ENCODE measurements at regions not wholly inside any gene's neighbourhood (a gene's known extent, or its start where the extent isn't known, plus 50 kb on each side); places are given as distances from the start of the nearest gene placed in this dataset.

GRCh38 chr10:120658943-120659885 lies 191.9 kb upstream of the WDR11 start:
- Histone ChIP-seq H3K4me1 (replicated peaks) (no peaks in the 10 kb centered on the region), H3K36me3 (no peaks in the 10 kb centered on the region), H3K27me3 (replicated peaks; ENCODE audit: insufficient read depth) (no peaks in the 10 kb centered on the region), H3K9me3 (no peaks in the 10 kb centered on the region), H3K27ac (no peak overlapping the region), H3K4me3 (no peak overlapping the region)
- DNase-seq (ENCODE audit: low spot score), result no peak
- WGBS, result 63% methylated on average over 4 of the region's 4 CpGs
- no peak for TF ChIP-seq POLR2AphosphoS5 (IDR thresholded peaks at IDR 0.05)
- no peak for TF ChIP-seq POLR2A (IDR thresholded peaks at IDR 0.05)
- intact Hi-C loops (cut with DNase I), result no loop called here

DNA sequence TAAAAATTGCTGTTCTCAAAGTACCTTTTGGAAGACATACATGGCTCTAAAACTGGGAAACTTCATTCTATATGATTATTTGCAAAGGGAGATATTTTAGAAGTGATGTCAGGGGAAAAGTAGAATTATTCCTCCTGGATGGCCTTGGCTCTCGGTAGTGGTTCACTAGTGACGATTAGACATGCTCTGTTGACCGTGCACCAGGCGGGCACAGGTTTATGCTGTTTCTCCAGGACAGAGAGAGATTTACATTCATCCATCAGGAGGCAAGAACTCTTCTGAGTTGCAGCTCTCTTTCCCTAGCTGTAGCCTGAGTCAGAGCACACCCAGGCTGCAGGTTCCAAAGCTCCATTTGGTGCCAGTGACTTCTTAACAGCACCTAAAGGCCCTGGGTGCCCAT lies 184.9 kb upstream of the WDR11 start:
- Histone ChIP-seq H3K27me3 (replicated peaks; ENCODE audit: insufficient read depth) (no peaks in the 10 kb centered on the region), H3K9me3 (no peaks in the 10 kb centered on the region), H3K27ac (no peak overlapping the region), H3K4me1 (replicated peaks) (no peaks in the 10 kb centered on the region), H3K36me3 (no peaks in the 10 kb centered on the region), H3K4me3 (no peak overlapping the region)
- WGBS, result 74% methylated on average over 4 of the region's 4 CpGs
- intact Hi-C loops (cut with DNase I), result no loop called here
- DNase-seq (ENCODE audit: low spot score), result no peak
- no peak for TF ChIP-seq POLR2AphosphoS5 (IDR thresholded peaks at IDR 0.05)
- TF ChIP-seq POLR2A (IDR thresholded peaks at IDR 0.05), result no peak
- TF ChIP-seq, protein P1, sequence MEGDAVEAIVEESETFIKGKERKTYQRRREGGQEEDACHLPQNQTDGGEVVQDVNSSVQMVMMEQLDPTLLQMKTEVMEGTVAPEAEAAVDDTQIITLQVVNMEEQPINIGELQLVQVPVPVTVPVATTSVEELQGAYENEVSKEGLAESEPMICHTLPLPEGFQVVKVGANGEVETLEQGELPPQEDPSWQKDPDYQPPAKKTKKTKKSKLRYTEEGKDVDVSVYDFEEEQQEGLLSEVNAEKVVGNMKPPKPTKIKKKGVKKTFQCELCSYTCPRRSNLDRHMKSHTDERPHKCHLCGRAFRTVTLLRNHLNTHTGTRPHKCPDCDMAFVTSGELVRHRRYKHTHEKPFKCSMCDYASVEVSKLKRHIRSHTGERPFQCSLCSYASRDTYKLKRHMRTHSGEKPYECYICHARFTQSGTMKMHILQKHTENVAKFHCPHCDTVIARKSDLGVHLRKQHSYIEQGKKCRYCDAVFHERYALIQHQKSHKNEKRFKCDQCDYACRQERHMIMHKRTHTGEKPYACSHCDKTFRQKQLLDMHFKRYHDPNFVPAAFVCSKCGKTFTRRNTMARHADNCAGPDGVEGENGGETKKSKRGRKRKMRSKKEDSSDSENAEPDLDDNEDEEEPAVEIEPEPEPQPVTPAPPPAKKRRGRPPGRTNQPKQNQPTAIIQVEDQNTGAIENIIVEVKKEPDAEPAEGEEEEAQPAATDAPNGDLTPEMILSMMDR (IDR thresholded peaks at IDR 0.05), result no peak

- WGBS, result 50% methylated on average over 4 of the region's 4 CpGs
- TF ChIP-seq POLR2AphosphoS5 (IDR thresholded peaks at IDR 0.05) (no peak), POLR2A (IDR thresholded peaks at IDR 0.05) (no peak)
- TF ChIP-seq, protein P1 (IDR thresholded peaks at IDR 0.05), result no peak
Measured at GRCh38 chr10:120667276-120667675, 183.9 kb upstream of the WDR11 start.

DNA sequence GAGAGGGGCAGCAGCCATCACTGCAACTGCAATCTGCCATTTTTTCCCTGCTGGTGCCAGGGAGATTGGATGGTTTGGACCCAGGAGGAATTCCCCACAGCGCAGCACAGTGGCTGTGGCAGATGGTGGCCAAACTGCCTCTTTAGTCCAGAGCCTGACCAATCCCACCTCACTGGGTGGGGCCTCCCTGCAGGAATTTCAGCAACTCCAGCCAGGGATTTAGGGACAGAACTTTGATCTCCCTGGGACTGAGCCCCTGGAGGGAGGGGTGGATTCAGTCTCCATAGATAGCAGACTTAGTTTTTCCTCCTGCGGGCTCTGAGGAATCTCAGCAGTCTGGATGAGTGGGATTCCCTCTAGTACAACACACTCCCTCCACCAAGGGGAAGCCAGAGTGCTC lies 179.7 kb upstream of the WDR11 start:
- TF ChIP-seq POLR2A (IDR thresholded peaks at IDR 0.05) (no peak), POLR2AphosphoS5 (IDR thresholded peaks at IDR 0.05) (no peak)
- TF ChIP-seq, protein P1 (IDR thresholded peaks at IDR 0.05), result no peak
- Histone ChIP-seq H3K4me3 (no peak overlapping the region), H3K4me1 (replicated peaks) (no peaks in the 10 kb centered on the region), H3K36me3 (no peaks in the 10 kb centered on the region), H3K9me3 (no peaks in the 10 kb centered on the region), H3K27ac (no peak overlapping the region), H3K27me3 (replicated peaks; ENCODE audit: insufficient read depth) (no peaks in the 10 kb centered on the region)
- no peak for DNase-seq (ENCODE audit: low spot score)
- intact Hi-C loops (cut with DNase I), result no loop called here
- 88% methylated on average over 2 of the region's 2 CpGs for WGBS

More at GRCh38 chr10:120667276-120667675, 183.9 kb upstream of the WDR11 start:
- no peak for DNase-seq (ENCODE audit: low spot score)
- Histone ChIP-seq H3K9me3 (no peaks in the 10 kb centered on the region), H3K27me3 (replicated peaks; ENCODE audit: insufficient read depth) (no peaks in the 10 kb centered on the region), H3K4me1 (replicated peaks) (no peaks in the 10 kb centered on the region), H3K36me3 (no peaks in the 10 kb centered on the region), H3K4me3 (no peak overlapping the region), H3K27ac (no peak overlapping the region)
- intact Hi-C loops (cut with DNase I), result no loop called here

DNA sequence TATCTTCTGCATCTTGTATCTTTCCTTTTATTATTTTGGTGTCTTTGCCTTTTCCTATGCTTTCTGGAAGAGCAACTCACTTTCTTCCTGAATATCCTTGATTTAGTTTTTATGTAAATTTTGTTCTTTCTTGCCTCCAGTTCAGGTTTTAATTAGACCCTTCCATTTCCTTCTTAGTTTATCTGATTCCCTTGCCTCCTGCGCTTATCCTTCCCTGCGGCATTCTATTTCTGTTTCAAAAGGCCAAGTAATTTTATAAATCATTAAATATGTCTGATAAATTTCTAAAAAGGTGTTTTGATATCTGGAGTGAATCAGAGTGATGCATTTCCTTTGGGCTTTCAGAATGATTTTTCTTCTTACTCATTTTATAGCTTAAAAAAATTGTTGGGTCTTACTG lies 167.7 kb upstream of the WDR11 start:
- Histone ChIP-seq H3K36me3 (no peaks in the 10 kb centered on the region), H3K27me3 (replicated peaks; ENCODE audit: insufficient read depth) (no peaks in the 10 kb centered on the region), H3K9me3 (no peaks in the 10 kb centered on the region), H3K27ac (no peak overlapping the region), H3K4me1 (replicated peaks) (no peaks in the 10 kb centered on the region), H3K4me3 (no peak overlapping the region)
- no peak for DNase-seq (ENCODE audit: low spot score)
- TF ChIP-seq POLR2A (IDR thresholded peaks at IDR 0.05) (no peak), POLR2AphosphoS5 (IDR thresholded peaks at IDR 0.05) (no peak)
- intact Hi-C loops (cut with DNase I), result no loop called here
- 98% methylated on average over 2 of the region's 2 CpGs for WGBS

DNA sequence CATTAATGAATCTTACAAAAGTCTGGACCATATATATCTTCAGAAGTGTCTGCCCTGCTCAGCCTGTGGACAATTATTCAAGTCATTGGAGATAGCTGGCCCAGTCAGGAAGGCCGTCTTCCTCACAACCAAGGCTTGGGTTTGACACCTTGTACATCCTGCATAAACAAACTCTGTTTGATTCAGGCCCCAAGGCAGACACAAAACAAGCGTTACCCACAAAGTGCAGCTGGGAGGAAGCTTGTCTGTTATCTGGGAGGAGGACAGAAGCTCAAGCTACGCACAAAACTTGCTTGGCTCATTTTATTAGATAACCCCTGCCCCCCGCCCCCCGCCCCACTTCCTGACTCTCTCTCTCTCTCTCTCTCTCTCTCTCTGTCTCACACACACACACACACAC lies 166.9 kb upstream of the WDR11 start:
- TF ChIP-seq POLR2A (IDR thresholded peaks at IDR 0.05) (no peak), POLR2AphosphoS5 (IDR thresholded peaks at IDR 0.05) (no peak)
- Histone ChIP-seq H3K27ac (no peak overlapping the region), H3K9me3 (no peaks in the 10 kb centered on the region), H3K36me3 (no peaks in the 10 kb centered on the region), H3K4me1 (replicated peaks) (no peaks in the 10 kb centered on the region), H3K4me3 (no peak overlapping the region), H3K27me3 (replicated peaks; ENCODE audit: insufficient read depth) (no peaks in the 10 kb centered on the region)
- WGBS, result 30% methylated on average over 5 of the region's 5 CpGs
- intact Hi-C loops (cut with DNase I), result no loop called here
- no peak for DNase-seq (ENCODE audit: low spot score)
